Gastrocnemius medialis (tissue), 4 donors: ENCODE measurements at regions not wholly inside any gene's neighbourhood (a gene's known extent, or its start where the extent isn't known, plus 50 kb on each side); places are given as distances from the start of the nearest gene placed in this dataset.

ENCODE experiments used
- CTCF ChIP-seq, 5 experiments: fragments of 450-650 bp in 3 of 5; fragments of 200-600 bp in 2 of 5; sonication (generic) in 2 of 5; IDR thresholded peaks in 4 of 5; conservative IDR thresholded peaks in 1 of 5; 1 replicate in 4 of 5; 2 replicates in 1 of 5; pipeline ENCODE4 v1.5.1; 2016 to 2019; ENCODE audit warnings: antibody characterized with exemption in 5 of 5, mild to moderate bottlenecking in 3 of 5, moderate library complexity in 3 of 5
- POLR2A ChIP-seq, 2 donors: fragments of 450-650 bp; IDR thresholded peaks; one replicate each; pipeline ENCODE4 v1.6.1; 2017; ENCODE audit warnings: antibody characterized with exemption in 2 of 2, mild to moderate bottlenecking in 2 of 2, moderate library complexity in 2 of 2

- no peak for TF ChIP-seq POLR2A (IDR thresholded peaks at IDR 0.05)
- no peak for TF ChIP-seq CTCF (IDR thresholded peaks at IDR 0.05 in 4 of 5, conservative IDR thresholded peaks at IDR 0.05 in 1 of 5)
Measured at GRCh38 chr10:57955076-57955475, 312.6 kb downstream of the IPMK start.
